ENCODE measurements at regions not wholly inside any gene's neighbourhood (a gene's known extent, or its start where the extent isn't known, plus 50 kb on each side); places are given as distances from the start of the nearest gene placed in this dataset.

- CTCF ChIA-PET, result no interaction called here
- Mint-ChIP-seq H3K36me3 (no peaks in the 10 kb centered on the region), H3K9me3 (peaks cover 12% of the 10 kb centered on the region), H3K27ac (no peak overlapping the region), H3K4me3 (no peak overlapping the region), H3K27me3 (no peaks in the 10 kb centered on the region), H3K4me1 (no peaks in the 10 kb centered on the region)
- DNase-seq, result no peak
Observed at GRCh38 chr20:60648556-60648955, 603.5 kb upstream of the CDH4 start.

DNA sequence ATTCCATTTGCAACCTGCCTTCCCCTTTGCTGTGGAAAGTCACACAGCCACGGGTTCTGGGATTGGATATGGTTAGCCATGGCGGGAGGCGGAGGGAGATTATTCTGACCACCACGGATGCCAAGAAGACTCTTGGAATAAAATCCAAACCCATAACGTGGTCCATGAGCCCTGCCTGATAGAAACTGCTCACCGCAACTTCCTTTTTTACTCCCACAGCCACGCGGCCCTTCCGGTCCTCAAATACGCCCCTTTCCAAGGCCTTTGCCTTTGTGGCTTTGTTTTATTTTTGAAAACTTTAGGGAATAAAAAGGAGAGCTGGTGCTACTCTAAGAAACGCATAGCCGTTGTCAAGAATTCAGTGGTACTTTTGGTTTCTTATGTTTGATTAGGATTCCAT, 602.5 kb upstream of the CDH4 start:
- Mint-ChIP-seq H3K27ac (no peak overlapping the region), H3K9me3 (peaks cover 14% of the 10 kb centered on the region), H3K27me3 (no peaks in the 10 kb centered on the region), H3K4me3 (no peak overlapping the region), H3K4me1 (no peaks in the 10 kb centered on the region), H3K36me3 (no peaks in the 10 kb centered on the region)
- no peak for DNase-seq
- CTCF ChIA-PET, result no interaction called here

- Mint-ChIP-seq H3K4me3 (no peak overlapping the region), H3K36me3 (no peaks in the 10 kb centered on the region), H3K9me3 (peaks cover 14% of the 10 kb centered on the region), H3K27ac (no peak overlapping the region), H3K27me3 (no peaks in the 10 kb centered on the region), H3K4me1 (no peaks in the 10 kb centered on the region)
- CTCF ChIA-PET, result no interaction called here
- no peak for DNase-seq
Observed at GRCh38 chr20:60650087-60650486, 602.0 kb upstream of the CDH4 start.

- Mint-ChIP-seq H3K4me1 (no peaks in the 10 kb centered on the region), H3K36me3 (no peaks in the 10 kb centered on the region), H3K27ac (no peak overlapping the region), H3K27me3 (no peaks in the 10 kb centered on the region), H3K9me3 (peaks cover 9% of the 10 kb centered on the region), H3K4me3 (no peak overlapping the region)
- CTCF ChIA-PET, result no interaction called here
- no peak for DNase-seq
Observed at GRCh38 chr20:60652046-60652445, 600.0 kb upstream of the CDH4 start.

DNA sequence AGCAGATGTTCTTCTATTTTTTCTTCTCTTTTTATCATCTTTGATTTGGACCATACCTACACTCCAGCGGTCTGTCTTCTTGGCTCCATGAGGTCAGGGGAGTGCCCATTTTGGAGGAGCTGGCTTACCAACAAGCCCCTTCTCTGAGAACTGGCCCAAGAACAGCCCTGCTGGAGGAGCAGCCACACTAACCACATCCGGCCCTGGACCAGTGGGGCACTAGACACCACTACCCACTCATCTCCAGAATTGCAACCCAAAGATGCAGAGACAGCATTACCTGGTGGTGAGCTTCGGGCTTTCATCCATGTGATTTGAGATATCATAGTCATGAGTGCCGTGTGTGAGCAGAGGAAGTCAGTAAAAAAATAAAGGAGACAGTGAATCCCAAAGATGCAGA, 599.4 kb upstream of the CDH4 start:
- H3K27ac Mint-ChIP-seq, result no peak overlapping the region
- H3K4me3 Mint-ChIP-seq, result no peak overlapping the region
- CTCF ChIA-PET, result no interaction called here
- no peaks in the 10 kb centered on the region for H3K27me3 Mint-ChIP-seq
- no peaks in the 10 kb centered on the region for H3K4me1 Mint-ChIP-seq
- peaks cover 9% of the 10 kb centered on the region for H3K9me3 Mint-ChIP-seq
- H3K36me3 Mint-ChIP-seq, result no peaks in the 10 kb centered on the region
- no peak for DNase-seq

- no peak for DNase-seq
- Mint-ChIP-seq H3K4me3 (no peak overlapping the region), H3K36me3 (no peaks in the 10 kb centered on the region), H3K4me1 (no peaks in the 10 kb centered on the region), H3K9me3 (peaks cover 9% of the 10 kb centered on the region), H3K27me3 (no peaks in the 10 kb centered on the region), H3K27ac (no peak overlapping the region)
- CTCF ChIA-PET, result no interaction called here
Observed at GRCh38 chr20:60653111-60653845, 598.8 kb upstream of the CDH4 start.

DNA sequence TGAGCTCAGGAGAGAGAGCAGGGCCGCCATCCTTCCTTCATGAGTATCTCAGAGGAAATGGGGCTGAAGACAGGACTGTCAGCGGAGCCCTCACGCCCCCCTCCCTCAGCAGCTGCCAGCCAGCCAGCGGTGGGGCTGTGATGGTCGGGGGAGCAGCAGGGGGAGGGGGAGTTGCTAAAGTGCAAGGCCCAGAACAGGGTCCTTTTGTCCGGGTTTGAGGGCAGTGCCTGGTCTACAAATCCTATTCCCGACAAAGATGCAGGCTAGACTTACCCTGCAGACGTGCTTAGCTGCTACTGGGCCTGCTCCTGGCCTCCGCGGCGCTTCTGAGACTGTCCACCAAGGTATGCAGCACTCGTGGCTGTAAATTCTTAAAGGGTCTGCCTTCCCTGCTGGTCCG, 593.4 kb upstream of the CDH4 start:
- no peaks in the 10 kb centered on the region for H3K36me3 Mint-ChIP-seq
- no peaks in the 10 kb centered on the region for H3K27me3 Mint-ChIP-seq
- H3K27ac Mint-ChIP-seq, result no peak overlapping the region
- no peaks in the 10 kb centered on the region for H3K4me1 Mint-ChIP-seq
- CTCF ChIA-PET, result no interaction called here
- no peak overlapping the region for H3K4me3 Mint-ChIP-seq
- DNase-seq, result no peak
- H3K9me3 Mint-ChIP-seq, result peaks cover 2% of the 10 kb centered on the region

DNA sequence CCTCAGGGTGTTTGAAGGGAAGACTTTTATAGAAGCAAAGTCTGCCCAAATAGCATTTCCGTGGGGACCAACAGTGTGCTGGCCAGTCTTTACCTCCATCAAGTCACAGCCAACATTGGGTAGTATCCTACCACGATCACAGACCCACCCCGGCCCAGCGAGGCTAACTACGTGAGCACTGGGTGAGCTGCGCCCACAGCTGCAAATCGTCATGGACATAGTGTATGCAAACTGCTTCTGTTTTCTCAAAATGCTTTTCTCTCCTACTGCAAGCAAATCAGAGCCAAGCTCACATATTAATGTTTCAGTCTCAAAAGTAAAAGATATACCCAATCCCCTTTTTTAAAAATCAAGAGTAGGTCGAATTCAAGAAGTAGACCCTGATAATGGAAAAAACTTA, 592.8 kb upstream of the CDH4 start:
- CTCF ChIA-PET, result no interaction called here
- Mint-ChIP-seq H3K27ac (no peak overlapping the region), H3K36me3 (no peaks in the 10 kb centered on the region), H3K4me1 (no peaks in the 10 kb centered on the region), H3K4me3 (no peak overlapping the region), H3K27me3 (no peaks in the 10 kb centered on the region), H3K9me3 (peaks cover 2% of the 10 kb centered on the region)
- DNase-seq, result no peak

GRCh38 chr20:60662307-60662706, 589.8 kb upstream of the CDH4 start:
- CTCF ChIA-PET, result no interaction called here
- H3K36me3 Mint-ChIP-seq, result no peaks in the 10 kb centered on the region
- no peak overlapping the region for H3K27ac Mint-ChIP-seq
- H3K9me3 Mint-ChIP-seq, result no peaks in the 10 kb centered on the region
- no peak for DNase-seq
- peaks cover 3% of the 10 kb centered on the region for H3K27me3 Mint-ChIP-seq
- no peak overlapping the region for H3K4me3 Mint-ChIP-seq
- H3K4me1 Mint-ChIP-seq, result no peaks in the 10 kb centered on the region

GRCh38 chr20:60664106-60664505, 588.0 kb upstream of the CDH4 start:
- peaks cover 3% of the 10 kb centered on the region for H3K27me3 Mint-ChIP-seq
- H3K4me1 Mint-ChIP-seq, result no peaks in the 10 kb centered on the region
- H3K4me3 Mint-ChIP-seq, result no peak overlapping the region
- H3K9me3 Mint-ChIP-seq, result no peaks in the 10 kb centered on the region
- no peaks in the 10 kb centered on the region for H3K36me3 Mint-ChIP-seq
- CTCF ChIA-PET, result no interaction called here
- DNase-seq, result no peak
- H3K27ac Mint-ChIP-seq, result no peak overlapping the region

DNA sequence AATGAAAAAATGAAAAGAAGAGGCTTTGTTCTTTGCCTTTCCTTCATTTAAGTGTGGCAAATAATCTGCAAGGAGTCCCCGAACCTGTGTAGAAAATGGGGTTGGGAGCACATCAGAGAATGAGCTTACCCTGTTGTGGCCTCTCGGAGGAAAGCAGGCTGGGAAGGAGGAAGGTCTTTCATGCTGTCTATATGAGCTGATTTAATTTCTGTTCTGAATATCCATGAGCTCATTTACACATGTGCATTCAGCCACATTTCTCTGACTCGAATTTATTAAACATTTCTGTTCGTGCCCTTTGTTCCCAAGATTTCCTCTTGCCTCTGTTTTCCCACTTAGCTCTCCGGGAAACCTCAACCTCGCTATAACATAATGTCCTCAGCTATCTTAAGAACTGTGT, 584.4 kb upstream of the CDH4 start:
- CTCF ChIA-PET, result no interaction called here
- Mint-ChIP-seq H3K27me3 (peaks cover 3% of the 10 kb centered on the region), H3K36me3 (no peaks in the 10 kb centered on the region), H3K9me3 (no peaks in the 10 kb centered on the region), H3K4me1 (no peaks in the 10 kb centered on the region), H3K27ac (no peak overlapping the region), H3K4me3 (no peak overlapping the region)
- DNase-seq, result no peak

DNA sequence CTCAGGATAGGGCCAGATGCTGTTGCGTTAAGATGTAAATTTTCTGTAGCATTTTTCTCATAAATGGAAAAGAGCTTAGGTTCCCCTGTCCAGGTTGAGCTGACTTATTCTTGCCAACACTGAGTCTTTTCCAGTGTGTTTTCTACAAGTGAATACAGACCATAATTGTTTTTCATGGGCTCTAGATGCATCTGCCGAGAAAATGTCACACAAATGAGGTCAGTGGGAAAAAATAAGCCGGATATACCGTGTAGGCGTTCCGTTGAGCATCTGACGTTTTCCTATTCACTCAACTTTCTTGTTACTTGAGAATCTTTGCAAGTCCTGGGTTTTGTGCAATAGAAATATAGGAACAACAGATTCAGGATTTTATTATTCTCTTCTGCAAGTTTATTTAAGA, 582.9 kb upstream of the CDH4 start:
- Mint-ChIP-seq H3K4me1 (no peaks in the 10 kb centered on the region), H3K27ac (no peak overlapping the region), H3K9me3 (no peaks in the 10 kb centered on the region), H3K36me3 (no peaks in the 10 kb centered on the region), H3K27me3 (peaks cover 3% of the 10 kb centered on the region), H3K4me3 (no peak overlapping the region)
- no peak for DNase-seq
- CTCF ChIA-PET, result no interaction called here

DNA sequence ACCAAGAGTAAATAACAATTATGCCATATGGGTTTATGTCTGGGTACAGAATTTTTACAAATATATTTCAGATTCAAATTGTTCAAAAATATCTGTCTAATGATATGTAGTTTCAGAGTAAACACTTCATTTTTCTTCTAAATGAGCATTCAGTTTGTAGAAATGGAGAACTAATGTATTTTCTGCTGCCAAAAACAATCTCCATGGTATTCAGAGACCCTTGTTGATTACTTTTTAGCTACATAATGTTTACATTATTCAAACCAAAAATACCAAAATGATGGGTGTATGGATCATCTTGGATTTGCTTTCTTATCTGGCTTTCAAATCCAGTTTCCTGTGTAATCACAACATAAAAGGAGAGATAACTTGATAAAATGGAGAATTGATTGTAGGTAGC, 576.0 kb upstream of the CDH4 start:
- Mint-ChIP-seq H3K36me3 (no peaks in the 10 kb centered on the region), H3K27ac (no peak overlapping the region), H3K9me3 (no peaks in the 10 kb centered on the region), H3K4me3 (no peak overlapping the region), H3K4me1 (no peaks in the 10 kb centered on the region), H3K27me3 (no peaks in the 10 kb centered on the region)
- no peak for DNase-seq
- CTCF ChIA-PET, result no interaction called here

- Mint-ChIP-seq H3K27ac (no peak overlapping the region), H3K4me1 (no peaks in the 10 kb centered on the region), H3K9me3 (no peaks in the 10 kb centered on the region), H3K36me3 (no peaks in the 10 kb centered on the region), H3K27me3 (no peaks in the 10 kb centered on the region), H3K4me3 (no peak overlapping the region)
- CTCF ChIA-PET, result no interaction called here
- DNase-seq, result no peak
Observed at GRCh38 chr20:60677819-60678218, 574.2 kb upstream of the CDH4 start.

GRCh38 chr20:60680554-60680953, 571.5 kb upstream of the CDH4 start:
- CTCF ChIA-PET, result interaction anchor here (0.7 kb wide), 1 partner anchor 8 kb away, joined by 3 read pairs; no protein-coding TSS in a partner anchor
- H3K27me3 Mint-ChIP-seq, result no peaks in the 10 kb centered on the region
- no peak for DNase-seq
- H3K36me3 Mint-ChIP-seq, result no peaks in the 10 kb centered on the region
- H3K4me1 Mint-ChIP-seq, result no peaks in the 10 kb centered on the region
- H3K27ac Mint-ChIP-seq, result no peak overlapping the region
- H3K9me3 Mint-ChIP-seq, result no peaks in the 10 kb centered on the region
- H3K4me3 Mint-ChIP-seq, result no peak overlapping the region

GRCh38 chr20:60687213-60687612, 564.8 kb upstream of the CDH4 start:
- Mint-ChIP-seq H3K27me3 (no peaks in the 10 kb centered on the region), H3K4me3 (no peak overlapping the region), H3K27ac (no peak overlapping the region), H3K4me1 (no peaks in the 10 kb centered on the region), H3K36me3 (no peaks in the 10 kb centered on the region), H3K9me3 (no peaks in the 10 kb centered on the region)
- no peak for DNase-seq
- CTCF ChIA-PET, result no interaction called here

Measured in activated naive CD4-positive, alpha-beta T cell treated with anti-CD3 and anti-CD28 coated beads, Interleukin-2, amount 10 ng/mL, durations not matched to agents 7 days and 5 days (primary cell).